ENCODE measurements at regions not wholly inside any gene's neighbourhood (a gene's known extent, or its start where the extent isn't known, plus 50 kb on each side); places are given as distances from the start of the nearest gene placed in this dataset.

DNA sequence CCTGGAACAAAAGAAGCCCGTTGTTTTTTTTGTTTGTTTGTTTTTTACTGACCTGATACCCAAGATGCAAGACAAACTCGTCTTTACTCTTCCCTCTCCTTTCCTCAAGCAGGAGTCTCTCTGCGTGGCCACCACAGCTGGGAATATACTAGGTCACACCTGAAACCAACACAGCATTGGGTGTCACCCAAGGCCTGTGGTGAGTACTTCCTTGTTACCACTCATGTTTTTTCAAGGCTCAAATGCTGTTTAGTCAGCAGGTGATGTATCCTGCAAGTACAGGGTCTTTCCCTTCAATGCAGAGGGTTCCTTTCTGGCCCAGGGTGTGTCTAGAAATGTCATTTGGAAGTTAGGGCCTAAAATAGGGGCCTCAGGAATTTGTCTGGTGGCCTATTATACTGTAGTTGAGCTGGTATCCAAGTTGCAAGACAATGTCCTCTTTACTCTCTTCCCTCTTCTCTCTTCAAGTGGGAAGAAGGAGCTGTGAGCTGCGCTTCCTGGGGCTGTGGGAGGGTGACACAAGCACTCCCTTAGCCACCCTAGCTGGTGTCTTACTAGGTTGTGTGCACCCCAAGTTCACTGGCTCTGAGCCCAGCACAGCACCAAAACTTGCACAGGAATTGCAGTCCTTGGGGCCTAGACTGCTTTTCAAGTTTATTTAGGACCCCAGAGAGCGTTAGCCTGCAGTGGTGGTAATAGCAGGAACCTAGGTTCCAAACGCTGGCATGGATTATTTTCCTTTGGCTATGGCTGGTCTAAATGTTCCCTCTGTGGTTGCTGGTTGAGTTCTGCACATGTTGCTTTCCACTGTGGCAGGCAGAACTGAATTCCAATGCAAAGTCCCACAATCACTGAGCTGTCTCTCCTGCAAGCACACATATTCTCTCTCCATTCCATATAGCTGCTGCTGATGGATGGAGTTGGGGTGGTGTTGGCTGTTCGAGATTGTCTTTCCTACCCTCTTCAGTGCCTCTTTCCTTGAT, 91.4 kb upstream of the LYPLAL1 start:
- TF ChIP-seq EZH2 (IDR thresholded peaks at IDR 0.05) (no peak), POLR2AphosphoS5 (IDR thresholded peaks at IDR 0.05; ENCODE audit: borderline replicate concordance, low read depth, low read length) (no peak), FOXP2 (optimal IDR thresholded peaks at IDR 0.05; ENCODE audit: control extremely low read depth, extremely low read length, insufficient read depth) (no peak)
